ENCODE measurements at regions not wholly inside any gene's neighbourhood (a gene's known extent, or its start where the extent isn't known, plus 50 kb on each side); places are given as distances from the start of the nearest gene placed in this dataset.

DNA sequence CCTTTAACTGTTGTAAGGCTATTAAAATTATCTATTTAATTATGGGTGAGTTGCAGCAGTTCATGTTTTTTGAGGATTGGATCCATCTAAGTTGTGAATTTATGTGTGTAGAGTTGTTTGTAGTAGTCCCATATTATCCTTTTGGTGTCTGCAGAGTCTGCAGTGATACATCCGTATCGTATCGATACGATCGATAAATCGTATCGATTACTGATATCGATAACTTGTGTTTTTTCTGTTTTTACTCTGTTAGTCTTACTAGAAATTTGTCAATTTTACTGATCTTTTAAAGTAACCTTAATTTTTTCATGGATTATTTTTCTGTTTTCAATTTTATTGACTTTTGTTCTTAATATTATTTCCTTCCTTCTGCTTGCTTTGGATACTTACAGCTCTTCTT lies 462.5 kb upstream of the SOX5 start:
- TF ChIP-seq FOXM1 (IDR thresholded peaks at IDR 0.05; ENCODE audit: borderline replicate concordance, low read depth) (no peak), TAF1 (IDR thresholded peaks at IDR 0.05; ENCODE audit: low read depth) (no peak), CEBPB (IDR thresholded peaks at IDR 0.05) (no peak), TCF12 (IDR thresholded peaks at IDR 0.05; ENCODE audit: low read depth) (no peak), CREB1 (IDR thresholded peaks at IDR 0.05; ENCODE audit: low read depth) (no peak), ZBTB7A (IDR thresholded peaks at IDR 0.05; ENCODE audit: low read depth) (no peak), YY1 (IDR thresholded peaks at IDR 0.05; ENCODE audit: low read depth) (no peak), EGR1 (IDR thresholded peaks at IDR 0.05) (no peak), EP300 (IDR thresholded peaks at IDR 0.05; ENCODE audit: borderline replicate concordance) (no peak), TEAD4 (IDR thresholded peaks at IDR 0.05) (no peak), RAD21 (IDR thresholded peaks at IDR 0.05; ENCODE audit: low read depth) (no peak), NFIC (IDR thresholded peaks at IDR 0.05) (no peak)
- TF ChIP-seq, protein P1, sequence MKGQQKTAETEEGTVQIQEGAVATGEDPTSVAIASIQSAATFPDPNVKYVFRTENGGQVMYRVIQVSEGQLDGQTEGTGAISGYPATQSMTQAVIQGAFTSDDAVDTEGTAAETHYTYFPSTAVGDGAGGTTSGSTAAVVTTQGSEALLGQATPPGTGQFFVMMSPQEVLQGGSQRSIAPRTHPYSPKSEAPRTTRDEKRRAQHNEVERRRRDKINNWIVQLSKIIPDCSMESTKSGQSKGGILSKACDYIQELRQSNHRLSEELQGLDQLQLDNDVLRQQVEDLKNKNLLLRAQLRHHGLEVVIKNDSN (IDR thresholded peaks at IDR 0.05): no peak
- TF ChIP-seq, protein P2, sequence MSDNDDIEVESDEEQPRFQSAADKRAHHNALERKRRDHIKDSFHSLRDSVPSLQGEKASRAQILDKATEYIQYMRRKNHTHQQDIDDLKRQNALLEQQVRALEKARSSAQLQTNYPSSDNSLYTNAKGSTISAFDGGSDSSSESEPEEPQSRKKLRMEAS (IDR thresholded peaks at IDR 0.05): no peak
- TF ChIP-seq, protein P3, sequence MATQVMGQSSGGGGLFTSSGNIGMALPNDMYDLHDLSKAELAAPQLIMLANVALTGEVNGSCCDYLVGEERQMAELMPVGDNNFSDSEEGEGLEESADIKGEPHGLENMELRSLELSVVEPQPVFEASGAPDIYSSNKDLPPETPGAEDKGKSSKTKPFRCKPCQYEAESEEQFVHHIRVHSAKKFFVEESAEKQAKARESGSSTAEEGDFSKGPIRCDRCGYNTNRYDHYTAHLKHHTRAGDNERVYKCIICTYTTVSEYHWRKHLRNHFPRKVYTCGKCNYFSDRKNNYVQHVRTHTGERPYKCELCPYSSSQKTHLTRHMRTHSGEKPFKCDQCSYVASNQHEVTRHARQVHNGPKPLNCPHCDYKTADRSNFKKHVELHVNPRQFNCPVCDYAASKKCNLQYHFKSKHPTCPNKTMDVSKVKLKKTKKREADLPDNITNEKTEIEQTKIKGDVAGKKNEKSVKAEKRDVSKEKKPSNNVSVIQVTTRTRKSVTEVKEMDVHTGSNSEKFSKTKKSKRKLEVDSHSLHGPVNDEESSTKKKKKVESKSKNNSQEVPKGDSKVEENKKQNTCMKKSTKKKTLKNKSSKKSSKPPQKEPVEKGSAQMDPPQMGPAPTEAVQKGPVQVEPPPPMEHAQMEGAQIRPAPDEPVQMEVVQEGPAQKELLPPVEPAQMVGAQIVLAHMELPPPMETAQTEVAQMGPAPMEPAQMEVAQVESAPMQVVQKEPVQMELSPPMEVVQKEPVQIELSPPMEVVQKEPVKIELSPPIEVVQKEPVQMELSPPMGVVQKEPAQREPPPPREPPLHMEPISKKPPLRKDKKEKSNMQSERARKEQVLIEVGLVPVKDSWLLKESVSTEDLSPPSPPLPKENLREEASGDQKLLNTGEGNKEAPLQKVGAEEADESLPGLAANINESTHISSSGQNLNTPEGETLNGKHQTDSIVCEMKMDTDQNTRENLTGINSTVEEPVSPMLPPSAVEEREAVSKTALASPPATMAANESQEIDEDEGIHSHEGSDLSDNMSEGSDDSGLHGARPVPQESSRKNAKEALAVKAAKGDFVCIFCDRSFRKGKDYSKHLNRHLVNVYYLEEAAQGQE (IDR thresholded peaks at IDR 0.05; ENCODE audit: low read depth): no peak

DNA sequence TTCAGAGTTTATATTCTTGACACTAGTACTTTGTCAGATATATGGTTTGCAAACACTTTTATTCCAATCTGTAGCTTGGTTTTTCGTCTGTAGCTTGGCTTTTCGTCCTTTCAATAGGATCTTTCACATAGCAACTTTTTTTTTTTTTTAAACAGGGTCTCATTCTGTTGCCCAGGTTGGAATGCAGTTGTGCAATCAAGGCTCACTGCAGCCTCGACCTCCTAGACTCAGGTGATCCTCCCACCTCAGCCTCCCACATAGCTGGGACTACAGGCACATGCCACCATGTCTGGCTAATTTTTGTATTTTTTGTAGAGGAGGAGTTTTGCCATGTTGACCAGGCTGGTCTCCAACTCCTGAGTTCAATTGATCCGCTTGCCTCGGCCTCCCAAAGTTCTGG lies 460.4 kb upstream of the SOX5 start:
- TF ChIP-seq, protein P1 (IDR thresholded peaks at IDR 0.05): no peak
- TF ChIP-seq CREB1 (IDR thresholded peaks at IDR 0.05; ENCODE audit: low read depth) (no peak), YY1 (IDR thresholded peaks at IDR 0.05; ENCODE audit: low read depth) (no peak), RAD21 (IDR thresholded peaks at IDR 0.05; ENCODE audit: low read depth) (no peak), ZBTB7A (IDR thresholded peaks at IDR 0.05; ENCODE audit: low read depth) (no peak), FOXM1 (IDR thresholded peaks at IDR 0.05; ENCODE audit: borderline replicate concordance, low read depth) (no peak)
- TF ChIP-seq, protein P2 (IDR thresholded peaks at IDR 0.05): no peak

DNA sequence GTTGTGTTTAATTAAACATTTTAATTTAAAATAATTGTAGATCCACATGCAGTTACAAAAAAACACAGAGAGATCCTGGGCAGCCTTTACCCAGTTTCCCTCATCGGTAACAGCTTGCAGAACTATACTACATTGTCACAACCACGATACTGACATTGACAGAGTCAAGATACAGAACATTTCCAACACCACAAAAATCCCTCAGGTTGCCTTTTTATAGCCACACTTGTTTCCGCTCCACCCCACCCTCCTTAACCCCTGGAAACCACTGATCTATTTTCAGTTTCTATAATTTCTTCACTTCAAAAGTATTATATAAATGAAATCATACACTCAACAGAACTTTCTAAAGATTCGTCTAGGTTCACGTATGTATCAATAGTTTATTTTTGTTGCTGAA lies 458.8 kb upstream of the SOX5 start:
- TF ChIP-seq, protein P2 (IDR thresholded peaks at IDR 0.05): no peak
- no peak for TF ChIP-seq TEAD4 (IDR thresholded peaks at IDR 0.05)
- TF ChIP-seq CREB1 (IDR thresholded peaks at IDR 0.05; ENCODE audit: low read depth): no peak
- no peak for TF ChIP-seq RAD21 (IDR thresholded peaks at IDR 0.05; ENCODE audit: low read depth)
- TF ChIP-seq EGR1 (IDR thresholded peaks at IDR 0.05): no peak
- TF ChIP-seq EP300 (IDR thresholded peaks at IDR 0.05; ENCODE audit: borderline replicate concordance): no peak
- no peak for TF ChIP-seq ZBTB7A (IDR thresholded peaks at IDR 0.05; ENCODE audit: low read depth)
- no peak for TF ChIP-seq NFIC (IDR thresholded peaks at IDR 0.05)
- TF ChIP-seq CEBPB (IDR thresholded peaks at IDR 0.05): no peak
- TF ChIP-seq, protein P3 (IDR thresholded peaks at IDR 0.05; ENCODE audit: low read depth): no peak

DNA sequence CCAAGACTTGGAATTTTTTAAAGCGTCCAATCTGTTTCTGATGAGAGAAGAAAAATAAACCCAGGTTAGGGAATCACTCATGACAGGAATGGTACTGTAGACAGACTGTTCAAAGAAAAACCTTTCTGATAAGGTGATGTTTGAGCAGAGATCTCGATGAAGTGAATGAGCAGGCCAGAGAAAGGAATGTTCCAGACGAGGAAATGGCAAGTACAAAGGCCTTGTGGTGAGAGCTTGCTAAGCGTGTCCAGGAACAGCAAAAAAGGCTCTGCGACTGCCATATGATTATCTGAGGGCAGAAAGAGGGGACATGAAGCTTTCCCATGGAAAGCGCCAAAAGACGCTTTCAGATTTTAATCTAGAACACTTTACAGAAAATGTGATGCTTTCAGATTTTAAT lies 458.4 kb upstream of the SOX5 start:
- TF ChIP-seq ZBTB7A (IDR thresholded peaks at IDR 0.05; ENCODE audit: low read depth) (no peak), FOXM1 (IDR thresholded peaks at IDR 0.05; ENCODE audit: borderline replicate concordance, low read depth) (no peak), RAD21 (IDR thresholded peaks at IDR 0.05; ENCODE audit: low read depth) (no peak), EGR1 (IDR thresholded peaks at IDR 0.05) (no peak), YY1 (IDR thresholded peaks at IDR 0.05; ENCODE audit: low read depth) (no peak)
- TF ChIP-seq, protein P1 (IDR thresholded peaks at IDR 0.05): no peak
- TF ChIP-seq, protein P2 (IDR thresholded peaks at IDR 0.05): no peak

DNA sequence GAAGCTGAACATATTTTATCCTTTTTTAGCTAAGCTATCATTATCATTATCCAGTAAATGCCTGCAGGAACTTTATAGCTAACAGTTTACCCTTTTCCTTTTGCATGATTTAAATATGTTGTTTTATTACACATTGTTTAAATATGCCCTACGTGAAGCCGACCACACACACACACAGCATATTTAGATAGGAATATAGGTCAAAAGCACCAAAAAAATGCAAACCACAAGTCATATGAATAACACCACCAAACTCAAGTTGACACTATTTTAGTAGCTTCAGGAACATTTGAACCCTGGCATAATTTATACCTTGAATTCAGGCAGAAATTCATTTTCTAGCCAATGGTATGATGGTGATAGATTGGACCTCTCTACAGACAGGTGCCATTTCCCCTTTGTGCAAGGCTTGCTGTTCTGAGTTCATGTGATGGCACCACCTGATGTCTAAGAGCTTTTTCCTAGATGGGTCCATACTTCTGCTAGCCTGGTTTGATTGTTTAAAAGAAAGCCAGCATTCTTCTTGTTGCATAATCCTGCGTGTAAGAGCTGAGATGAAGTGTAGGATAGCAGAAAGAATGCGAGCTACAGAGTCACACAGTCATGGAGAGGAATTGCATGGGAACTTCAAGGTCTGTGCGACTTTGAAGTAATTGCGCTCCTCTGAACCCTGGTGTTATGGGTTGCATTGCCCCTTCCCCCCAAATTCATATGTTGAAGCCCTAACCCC lies 454.8 kb upstream of the SOX5 start:
- TF ChIP-seq, protein P2 (IDR thresholded peaks at IDR 0.05): no peak
- TF ChIP-seq TAF1 (IDR thresholded peaks at IDR 0.05; ENCODE audit: low read depth): no peak
- TF ChIP-seq CREB1 (IDR thresholded peaks at IDR 0.05; ENCODE audit: low read depth): no peak
- no peak for TF ChIP-seq NFIC (IDR thresholded peaks at IDR 0.05)
- TF ChIP-seq, protein P1 (IDR thresholded peaks at IDR 0.05): no peak
- no peak for TF ChIP-seq TEAD4 (IDR thresholded peaks at IDR 0.05)
- no peak for TF ChIP-seq CEBPB (IDR thresholded peaks at IDR 0.05)
- TF ChIP-seq, protein P3 (IDR thresholded peaks at IDR 0.05; ENCODE audit: low read depth): no peak
- no peak for TF ChIP-seq EGR1 (IDR thresholded peaks at IDR 0.05)
- TF ChIP-seq YY1 (IDR thresholded peaks at IDR 0.05; ENCODE audit: low read depth): no peak
- TF ChIP-seq TCF12 (IDR thresholded peaks at IDR 0.05; ENCODE audit: low read depth): no peak
- no peak for TF ChIP-seq RAD21 (IDR thresholded peaks at IDR 0.05; ENCODE audit: low read depth)
- TF ChIP-seq EP300 (IDR thresholded peaks at IDR 0.05; ENCODE audit: borderline replicate concordance): no peak

Data from Ishikawa (cell line).